ENCODE measurements at regions not wholly inside any gene's neighbourhood (a gene's known extent, or its start where the extent isn't known, plus 50 kb on each side); places are given as distances from the start of the nearest gene placed in this dataset.

DNA sequence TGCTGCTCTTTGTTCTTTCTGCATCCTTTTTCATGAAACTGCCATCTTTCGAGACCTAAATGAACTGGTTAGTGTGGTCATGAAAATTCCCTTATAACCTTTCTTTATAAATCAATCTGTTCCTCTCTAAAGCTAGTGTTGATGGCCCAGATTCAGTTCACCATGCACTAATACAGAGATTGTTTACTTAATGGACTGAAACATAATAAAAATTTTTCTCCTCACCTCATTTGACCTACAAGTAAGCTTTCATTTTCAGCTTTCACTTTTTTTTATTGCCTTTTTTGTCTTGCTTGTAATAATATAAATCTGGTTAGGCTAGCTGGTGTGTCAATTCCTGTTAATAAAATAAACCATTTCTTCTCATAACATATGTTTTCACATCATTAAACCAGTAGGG, 183.8 kb downstream of the CCDC59 start:
- no peak for DNase-seq (ENCODE audit: low read depth in 2 of 2)

DNA sequence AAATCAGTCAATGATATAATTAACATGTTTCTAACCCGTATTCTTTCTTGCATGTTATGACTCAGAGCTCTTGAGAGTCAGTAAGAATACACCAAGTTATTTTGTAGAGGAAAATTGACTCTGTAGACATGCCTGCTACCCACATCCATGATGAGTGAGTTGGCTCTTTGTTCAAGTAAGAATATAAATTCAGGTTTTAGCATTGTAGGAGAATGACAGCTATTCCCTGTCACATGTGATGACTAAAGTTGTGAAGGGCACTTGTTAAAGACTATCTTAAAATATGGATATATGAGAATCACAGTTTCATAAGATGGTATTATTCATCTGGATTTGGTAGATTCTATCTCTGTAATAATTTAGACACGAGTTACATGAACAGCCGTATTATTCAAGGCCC, 209.1 kb downstream of the CCDC59 start:
- no peak for DNase-seq (ENCODE audit: low read depth in 2 of 2)

DNA sequence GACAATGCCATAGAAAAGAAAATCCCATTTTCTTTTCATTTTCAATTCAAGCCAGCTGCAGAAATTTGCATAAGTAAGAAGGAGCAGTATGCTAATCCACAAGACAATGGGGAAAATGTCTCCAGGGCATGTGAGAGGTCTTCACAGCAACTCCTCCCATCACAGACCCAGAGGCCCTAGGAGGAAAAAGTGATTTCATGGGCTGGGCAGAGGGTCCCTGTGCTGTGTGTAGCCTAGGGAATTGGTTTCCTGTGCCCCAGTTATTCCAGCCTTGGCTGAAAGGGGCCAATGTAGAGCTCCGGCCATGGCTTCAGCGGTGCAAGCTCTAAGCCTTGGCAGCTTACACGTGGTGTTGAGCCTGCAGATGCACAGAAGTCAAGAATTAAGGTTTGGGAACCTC, 211.4 kb downstream of the CCDC59 start:
- DNase-seq (ENCODE audit: low read depth in 2 of 2) = no peak

DNA sequence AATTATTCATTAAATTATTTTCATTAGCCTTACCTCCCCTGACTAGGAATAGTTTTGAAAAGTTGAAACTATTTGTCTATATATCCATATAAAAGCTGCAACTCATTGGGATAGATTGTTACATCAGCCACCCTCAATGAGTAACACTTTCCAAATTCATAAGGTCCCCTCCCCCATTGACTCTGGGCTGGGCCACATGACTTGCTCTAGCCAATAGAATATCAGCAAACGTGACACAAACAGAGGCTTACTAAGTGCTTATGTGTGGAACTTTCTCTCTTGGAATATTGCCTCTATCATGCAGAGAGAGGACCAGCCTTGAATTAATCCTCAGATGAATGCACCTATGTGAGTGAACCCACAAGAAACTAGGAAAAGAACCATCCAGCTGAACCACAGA, 213.7 kb downstream of the CCDC59 start:
- no peak for DNase-seq (ENCODE audit: low read depth in 2 of 2)

DNA sequence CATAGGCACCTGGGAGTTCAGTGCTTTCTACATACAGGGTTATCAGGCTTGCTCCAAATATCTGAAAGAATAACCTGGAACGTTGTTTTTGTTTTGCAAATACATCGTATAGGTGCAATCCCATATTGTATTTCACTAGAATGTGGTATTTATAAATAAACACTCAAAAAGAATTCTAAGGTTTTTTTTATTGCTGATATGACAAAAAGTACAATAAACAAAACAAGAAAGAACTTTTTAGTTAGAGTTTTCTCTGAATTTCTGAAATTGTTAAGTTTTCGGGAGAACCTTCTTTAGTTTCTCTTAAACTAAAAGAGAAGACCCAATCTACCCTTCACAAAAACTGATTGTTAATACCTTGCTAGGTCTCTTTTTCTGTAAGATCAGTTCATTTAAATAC, 225.8 kb downstream of the CCDC59 start:
- no peak for DNase-seq (ENCODE audit: low read depth in 2 of 2)

DNA sequence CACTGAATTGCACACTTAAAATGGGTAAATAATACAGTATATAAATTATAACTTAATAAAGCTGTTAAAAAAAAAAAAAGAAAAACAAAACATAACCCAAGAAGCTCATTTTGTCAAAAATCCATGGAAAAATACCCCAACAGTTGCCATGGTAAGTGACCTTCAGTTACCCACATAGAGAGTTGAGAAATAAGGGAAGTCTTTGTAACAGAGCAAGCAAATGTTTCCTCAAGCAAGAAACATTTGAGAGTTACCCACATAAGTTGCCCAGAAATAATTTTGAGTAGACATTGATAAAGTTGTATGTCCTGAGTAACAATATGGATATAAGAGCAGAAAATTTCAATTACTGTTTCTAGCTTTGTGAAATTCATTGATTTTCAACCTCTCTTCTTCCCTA, 227.4 kb downstream of the CCDC59 start:
- DNase-seq (ENCODE audit: low read depth in 2 of 2) = no peak

DNA sequence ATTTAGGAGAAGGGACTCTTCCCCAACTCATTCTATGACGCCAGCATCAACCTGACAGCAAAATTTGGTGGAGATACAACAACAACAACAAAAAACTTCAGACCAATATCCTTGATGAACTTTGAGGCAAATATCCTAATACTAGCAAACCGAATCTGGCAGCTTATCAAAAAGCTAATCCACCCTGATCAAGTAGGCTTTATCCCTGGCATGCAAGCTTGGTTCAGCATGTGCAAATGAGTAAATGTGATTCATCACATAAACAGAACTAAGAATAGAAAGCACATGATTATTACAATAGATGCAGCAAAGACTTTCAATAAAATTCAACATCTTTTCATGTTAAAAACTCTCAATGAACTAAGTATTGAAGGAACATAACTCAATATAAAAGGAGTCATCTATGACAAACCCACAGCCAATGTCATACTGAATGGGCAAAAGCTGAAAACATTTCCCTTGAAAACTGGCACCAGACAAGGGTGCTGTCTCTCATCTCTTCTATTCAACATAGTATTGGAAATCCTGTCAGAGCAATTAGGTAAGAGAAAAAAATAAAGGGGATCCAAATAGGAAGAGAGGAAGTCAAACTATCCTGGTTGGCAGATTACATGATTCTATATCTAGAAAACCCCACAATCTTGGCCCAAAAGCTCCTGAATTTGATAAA, 233.3 kb downstream of the CCDC59 start:
- no peak for DNase-seq (ENCODE audit: low read depth in 2 of 2)

DNA sequence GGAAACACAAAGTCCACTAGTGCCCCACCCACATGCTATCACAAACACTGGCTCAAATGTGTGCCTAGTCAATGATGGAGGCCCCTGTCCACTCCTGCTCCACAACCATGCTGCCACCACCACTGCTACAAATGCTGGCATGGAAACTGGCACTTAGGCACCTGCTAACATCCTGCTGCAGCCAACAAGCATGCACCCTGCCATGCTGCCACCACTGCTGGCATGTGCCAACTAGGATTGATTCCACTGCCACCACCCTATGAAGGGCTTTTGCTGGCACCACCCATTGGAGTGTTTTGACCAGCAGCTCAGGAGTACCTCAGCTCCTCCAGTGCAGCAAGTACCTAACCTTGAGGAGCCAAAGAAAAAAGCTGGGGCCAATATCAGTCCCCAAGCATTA, 236.6 kb downstream of the CCDC59 start:
- DNase-seq (ENCODE audit: low read depth in 2 of 2) = no peak

DNA sequence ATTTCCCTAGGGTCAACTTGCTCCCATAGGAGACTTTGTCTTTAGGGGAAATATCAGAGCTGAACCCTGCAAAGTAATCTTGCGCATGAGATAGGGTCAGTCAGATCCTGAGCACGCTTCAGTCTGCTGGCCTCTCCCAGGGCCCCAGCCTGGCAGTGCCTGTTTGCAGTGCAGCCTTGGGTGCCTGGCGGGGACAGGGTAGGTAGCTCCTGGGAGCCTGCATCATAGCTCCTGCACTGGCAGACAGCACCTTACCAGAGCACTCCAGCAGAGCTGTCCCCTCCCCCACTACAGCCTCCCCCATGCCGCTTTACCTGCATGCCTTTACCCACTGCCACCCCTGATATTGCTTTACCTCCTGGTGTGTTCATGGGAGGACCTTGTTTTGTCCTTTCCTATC, 237.3 kb downstream of the CCDC59 start:
- no peak for DNase-seq (ENCODE audit: low read depth in 2 of 2)

DNA sequence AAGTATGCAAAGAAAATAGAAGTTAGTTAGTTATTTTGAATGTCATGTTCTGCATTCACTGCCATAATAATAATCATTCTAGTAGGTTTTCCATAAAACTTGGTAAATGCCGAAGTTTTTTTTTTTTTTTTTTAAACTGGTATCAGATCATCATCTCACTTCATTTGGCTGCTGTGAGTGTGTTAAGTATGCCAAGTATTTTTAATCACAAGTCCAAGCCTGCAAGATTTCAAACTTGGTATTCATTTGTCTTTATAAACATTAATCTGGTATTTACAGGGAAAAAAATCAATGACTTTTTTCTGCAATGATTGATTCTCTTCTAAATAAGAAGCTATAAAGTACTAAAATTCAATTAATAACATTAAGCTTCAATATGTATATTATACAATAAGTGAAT, 248.9 kb downstream of the CCDC59 start:
- DNase-seq (ENCODE audit: low read depth in 2 of 2) = no peak

DNA sequence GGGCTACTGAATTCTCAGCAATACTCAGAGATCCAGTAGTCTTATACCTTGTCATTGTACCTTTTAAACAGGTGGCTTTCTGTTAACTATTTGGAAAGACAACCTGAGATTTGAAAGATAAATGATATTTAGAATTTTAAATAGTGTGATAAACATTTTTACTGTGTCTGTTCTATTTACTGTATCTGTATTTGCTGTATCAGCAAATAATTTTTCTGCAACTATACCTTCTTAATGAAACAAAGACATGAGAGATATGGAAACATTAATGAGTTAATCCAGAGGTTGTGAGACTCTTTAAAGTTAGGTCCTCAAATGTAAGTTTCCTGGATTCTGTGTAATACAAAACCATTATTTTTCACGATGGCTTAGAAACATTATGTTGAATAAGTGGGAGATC, 249.6 kb downstream of the CCDC59 start:
- DNase-seq (ENCODE audit: low read depth in 2 of 2) = no peak

DNA sequence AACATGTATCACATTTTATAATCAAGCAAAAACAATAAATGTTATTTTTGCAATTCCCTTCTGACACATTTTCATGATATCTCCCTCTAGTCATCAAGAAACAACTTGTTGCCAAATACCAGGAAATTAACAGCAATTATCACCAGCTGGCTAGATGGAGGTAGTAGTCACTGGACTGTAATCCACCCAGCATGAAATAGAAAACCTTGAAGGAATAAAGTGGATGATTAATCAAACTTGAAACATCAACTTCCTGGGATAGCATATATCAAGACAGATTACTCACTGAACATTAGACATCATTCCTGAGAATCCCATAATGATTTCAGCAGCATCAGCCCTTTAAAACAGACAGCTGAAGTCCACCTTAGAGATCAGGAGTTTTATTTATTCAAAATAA, 259.0 kb downstream of the CCDC59 start:
- no peak for DNase-seq (ENCODE audit: low read depth in 2 of 2)

DNA sequence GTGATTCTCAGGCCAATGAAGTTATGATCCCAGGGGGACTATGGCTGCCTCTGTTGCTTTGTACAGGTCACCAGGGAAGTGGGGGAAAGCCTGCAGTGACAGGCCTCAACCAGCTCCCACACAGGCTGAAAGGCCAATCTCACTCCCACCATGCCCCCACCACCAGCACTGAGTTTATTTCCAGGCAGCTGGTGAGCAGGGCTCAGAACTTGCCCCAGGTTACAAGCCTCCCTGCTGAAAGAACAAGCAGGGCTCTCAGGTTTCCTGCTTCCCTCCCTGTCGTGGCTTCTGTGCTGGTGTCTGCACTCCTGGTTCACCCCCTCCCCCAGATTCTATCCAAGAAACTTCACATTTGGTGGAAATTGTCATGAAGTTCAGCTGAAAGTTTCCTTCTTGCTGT, 260.3 kb downstream of the CCDC59 start:
- no peak for DNase-seq (ENCODE audit: low read depth in 2 of 2)

DNA sequence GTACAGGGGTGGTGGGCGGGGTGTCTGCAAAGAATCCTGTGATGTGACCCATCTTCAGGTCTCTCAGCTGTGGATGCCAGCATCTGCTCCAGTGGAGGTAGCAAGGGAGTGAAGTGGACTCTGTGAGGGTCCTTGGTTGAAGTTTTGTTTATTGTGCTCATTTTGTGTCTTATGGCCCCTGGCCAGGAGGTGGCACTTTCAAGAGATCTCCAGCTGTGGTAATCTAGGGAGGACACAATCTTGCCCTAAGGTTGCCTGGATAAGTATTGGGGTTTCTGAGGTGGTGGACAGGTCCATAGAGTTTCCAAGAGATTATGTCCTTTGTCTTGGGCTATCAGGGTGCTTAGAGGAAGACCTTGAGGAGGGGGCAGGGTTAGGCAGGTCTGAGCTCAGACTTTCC, 260.7 kb downstream of the CCDC59 start:
- DNase-seq (ENCODE audit: low read depth in 2 of 2) = no peak

DNA sequence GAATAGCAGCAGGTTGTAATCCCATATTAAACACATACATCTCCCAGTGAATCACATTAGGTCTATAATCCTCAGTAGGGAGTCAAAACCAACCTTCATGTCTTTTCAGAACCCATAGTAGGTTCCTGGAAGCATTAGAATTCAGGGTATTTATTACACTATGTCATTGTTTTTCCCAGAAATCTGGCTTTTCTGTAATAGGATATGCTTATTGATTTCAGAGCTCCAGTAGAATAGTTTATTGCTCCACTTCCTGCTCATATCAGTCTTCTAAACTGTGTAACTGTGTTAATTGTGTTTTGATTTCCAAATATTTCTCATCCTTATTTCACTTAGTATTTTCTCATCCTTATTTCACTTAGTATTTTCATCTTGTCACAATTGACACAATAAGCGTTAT, 268.0 kb downstream of the CCDC59 start:
- DNase-seq (ENCODE audit: low read depth in 2 of 2) = no peak

DNA sequence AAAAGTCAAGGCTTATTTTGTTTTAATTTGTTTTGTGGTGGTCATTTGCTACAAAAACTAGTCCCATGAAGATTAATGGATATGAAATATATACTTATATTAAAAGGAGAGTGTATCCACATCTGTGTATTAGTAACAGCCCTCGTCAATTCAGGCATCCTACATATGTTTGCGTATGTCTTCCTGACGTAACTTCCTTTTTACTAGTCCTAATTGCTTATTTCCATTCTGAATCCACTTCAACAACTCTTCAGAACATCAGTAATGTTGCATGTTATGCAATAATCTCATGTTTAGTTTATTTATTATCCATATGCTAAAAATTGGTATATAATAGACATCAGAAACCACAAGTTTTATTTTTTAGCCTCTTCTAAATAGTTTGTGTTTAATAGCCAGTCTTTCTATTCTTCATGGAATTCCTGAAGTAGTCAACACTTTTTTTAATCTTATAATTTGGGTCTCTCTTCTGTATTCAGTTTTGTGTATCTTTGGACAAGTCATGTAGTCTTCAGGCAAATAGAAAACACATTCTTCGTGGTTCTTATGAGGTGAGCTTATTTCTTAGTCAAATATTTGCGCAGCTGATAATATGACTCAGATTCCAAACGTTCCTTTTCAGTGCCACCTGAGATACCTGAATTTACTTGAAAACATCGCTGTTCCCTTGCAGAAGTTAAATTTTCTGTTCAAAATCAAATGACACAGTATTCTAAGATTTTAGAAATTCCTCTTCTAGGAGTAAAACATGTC, 268.6 kb downstream of the CCDC59 start:
- no peak for DNase-seq (ENCODE audit: low read depth in 2 of 2)

DNA sequence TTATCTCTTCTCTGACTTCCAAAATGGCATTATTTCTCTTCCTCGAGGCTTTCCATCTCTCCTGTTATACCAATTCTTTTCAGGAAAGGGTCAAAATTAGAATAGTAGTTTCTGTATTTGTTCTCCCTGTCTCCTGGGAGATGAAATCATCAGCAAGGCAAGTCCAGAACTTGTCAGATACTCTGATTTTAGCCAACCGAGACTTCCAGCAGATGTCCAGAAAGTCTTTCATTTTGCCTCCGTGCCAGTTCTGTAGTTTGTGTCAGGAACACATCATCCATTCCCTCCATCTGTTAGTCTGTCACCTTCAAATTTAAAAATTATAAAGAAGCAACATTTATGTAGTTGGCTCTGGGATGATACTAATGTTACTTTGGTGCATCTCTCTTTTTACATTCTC, 275.7 kb downstream of the CCDC59 start:
- DNase-seq (ENCODE audit: low read depth in 2 of 2) = no peak

DNA sequence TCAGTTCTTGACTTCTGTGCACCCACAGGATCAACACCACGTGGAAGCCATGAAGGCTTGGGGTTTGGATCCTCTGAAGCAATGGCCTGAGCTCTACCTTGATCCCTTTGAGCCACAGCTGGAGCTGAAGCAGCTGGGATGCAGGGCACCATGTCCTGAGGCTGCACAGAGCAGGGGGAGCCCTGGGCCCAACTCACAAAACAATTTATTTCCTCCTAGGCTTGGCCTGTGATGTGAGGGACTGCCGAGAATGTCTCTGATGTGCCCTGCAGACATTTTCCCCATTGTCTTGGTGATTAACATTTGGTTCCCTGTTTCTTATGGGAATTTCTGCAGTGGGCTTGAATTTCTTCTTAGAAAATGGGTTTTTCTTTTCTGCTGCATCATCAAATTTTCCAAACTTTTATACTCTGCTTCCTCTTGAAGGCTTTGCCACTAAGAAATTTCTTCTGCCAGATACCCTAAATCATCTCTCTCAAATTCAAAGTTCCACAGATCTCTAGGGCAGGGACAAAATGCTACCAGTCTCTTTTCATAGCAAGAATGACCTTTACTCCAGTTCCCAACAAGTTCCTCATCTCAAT, 288.2 kb downstream of the CCDC59 start:
- no peak for DNase-seq (ENCODE audit: low read depth in 2 of 2)

DNA sequence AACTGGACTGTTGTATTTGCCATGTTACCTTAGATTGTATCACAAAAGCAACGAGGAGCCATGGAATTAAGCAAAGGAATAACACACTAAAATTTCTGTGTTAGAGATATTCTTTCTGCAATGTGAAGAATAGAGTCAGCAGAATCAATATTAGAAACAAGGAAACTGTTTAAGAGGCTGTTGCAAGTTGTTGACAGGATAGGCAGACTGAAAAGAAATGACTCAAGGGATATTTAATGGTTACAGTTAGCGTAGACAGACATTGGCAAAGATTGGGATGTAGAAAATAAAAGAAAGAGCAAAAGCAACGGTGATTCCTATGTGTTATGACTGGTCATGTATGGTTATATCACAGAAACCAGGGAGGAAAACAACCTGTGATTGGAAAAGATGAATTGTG, 299.0 kb upstream of the PPFIA2 start:
- no peak for DNase-seq (ENCODE audit: low read depth in 2 of 2)

DNA sequence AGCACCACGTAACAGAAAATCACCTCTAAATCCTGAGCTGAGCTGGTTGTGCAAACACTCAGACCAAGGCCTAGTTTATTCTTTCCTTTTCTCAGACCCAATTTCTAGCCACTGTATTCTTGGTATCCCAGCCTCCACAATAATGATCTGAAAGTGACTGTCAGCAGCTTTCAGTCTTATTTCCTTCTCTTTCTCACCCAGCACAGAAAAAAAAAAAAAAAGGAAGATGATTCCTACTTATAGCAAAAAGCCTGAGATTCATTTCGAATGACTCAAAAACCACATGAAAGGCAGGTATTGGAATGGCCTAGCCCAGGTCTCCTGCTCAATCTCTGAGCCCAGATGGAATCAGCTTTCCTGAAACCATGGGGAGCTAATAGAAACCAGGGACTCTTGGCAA, 298.6 kb upstream of the PPFIA2 start:
- DNase-seq (ENCODE audit: low read depth in 2 of 2) = no peak

DNA sequence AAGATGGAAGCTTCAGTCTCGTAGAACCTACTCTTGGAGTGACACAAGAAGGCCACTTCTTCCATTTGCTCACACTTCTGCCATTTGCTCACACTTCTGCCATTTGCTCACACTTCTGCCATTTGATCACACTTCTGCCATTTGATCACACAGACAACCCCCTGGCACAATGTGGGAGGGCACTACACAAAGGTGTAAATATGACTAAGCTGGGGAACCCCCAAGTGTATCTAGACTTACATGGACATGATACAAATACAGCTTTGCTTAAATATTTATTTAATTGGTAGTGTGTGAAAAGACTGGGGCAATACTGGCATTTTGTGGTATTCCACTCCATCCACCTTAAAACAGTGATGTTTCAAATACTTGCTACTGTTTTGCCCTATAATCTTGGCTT, 296.2 kb upstream of the PPFIA2 start:
- no peak for DNase-seq (ENCODE audit: low read depth in 2 of 2)

DNA sequence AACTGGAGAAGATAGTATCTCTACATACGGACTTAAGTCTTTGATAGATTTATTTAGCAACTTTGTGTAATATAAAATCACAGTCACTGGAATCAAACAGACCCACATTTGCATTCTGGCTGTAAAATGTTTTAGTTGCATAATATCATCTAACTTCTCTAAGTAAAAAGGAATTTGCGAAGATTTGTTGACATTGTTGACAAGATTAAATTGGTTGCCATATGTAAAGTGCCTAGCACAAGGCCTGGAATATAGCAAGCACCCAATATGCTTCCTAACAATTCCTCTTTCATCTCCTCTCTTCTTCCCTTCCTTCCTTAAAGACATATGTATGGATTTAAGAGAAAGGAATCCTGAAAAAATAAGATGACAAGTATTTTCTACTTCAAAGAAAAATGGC, 295.4 kb upstream of the PPFIA2 start:
- no peak for DNase-seq (ENCODE audit: low read depth in 2 of 2)

DNA sequence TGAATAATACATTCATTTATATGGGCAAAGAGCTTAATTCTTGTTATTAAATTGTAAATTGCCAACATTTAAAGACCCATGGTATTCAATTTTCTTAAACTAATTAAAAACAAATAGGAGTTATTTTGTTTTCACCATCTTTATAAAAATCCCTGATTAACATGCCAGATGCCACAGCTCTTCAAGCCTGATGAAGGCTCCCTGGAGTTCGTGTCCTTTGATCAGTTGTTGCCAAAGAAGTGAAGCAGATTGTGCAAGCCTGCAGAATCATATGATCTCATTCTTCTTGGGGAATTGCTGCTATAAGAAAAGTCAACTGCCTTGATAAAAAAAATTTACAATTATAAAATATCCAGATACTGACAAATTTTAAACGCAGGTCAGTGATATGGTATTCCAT, 288.3 kb upstream of the PPFIA2 start:
- DNase-seq (ENCODE audit: low read depth in 2 of 2) = no peak

Measured in stimulated activated CD4-positive, alpha-beta T cell treated with anti-CD3 and anti-CD28 coated beads, Interleukin-12 subunit alpha, Interleukin-12 subunit beta, amount 100 ng/mL, for 24 hours (primary cell).